ENCODE measurements at regions not wholly inside any gene's neighbourhood (a gene's known extent, or its start where the extent isn't known, plus 50 kb on each side); places are given as distances from the start of the nearest gene placed in this dataset.

DNA sequence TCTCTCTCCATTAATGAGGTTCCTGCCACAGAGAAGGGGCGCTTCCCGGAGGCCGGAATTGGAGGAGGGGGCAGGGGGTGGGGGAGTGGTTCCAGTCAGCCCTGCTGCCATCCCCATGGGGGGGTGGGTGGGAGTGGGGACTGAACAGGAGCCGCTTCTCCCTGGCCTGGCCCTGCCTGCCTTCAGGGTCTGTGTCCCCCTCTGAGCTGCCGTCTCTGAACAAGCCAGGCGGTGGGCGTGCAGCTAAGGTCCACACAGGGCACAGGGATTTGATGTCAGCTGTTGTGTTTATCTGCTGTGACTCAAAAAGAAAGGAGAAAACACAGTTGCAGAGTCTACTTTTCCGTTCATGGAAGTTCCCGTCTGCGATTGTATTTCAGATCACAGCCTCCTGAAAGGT, 141.5 kb upstream of the PCBD1 start:
- TF ChIP-seq, protein P1, sequence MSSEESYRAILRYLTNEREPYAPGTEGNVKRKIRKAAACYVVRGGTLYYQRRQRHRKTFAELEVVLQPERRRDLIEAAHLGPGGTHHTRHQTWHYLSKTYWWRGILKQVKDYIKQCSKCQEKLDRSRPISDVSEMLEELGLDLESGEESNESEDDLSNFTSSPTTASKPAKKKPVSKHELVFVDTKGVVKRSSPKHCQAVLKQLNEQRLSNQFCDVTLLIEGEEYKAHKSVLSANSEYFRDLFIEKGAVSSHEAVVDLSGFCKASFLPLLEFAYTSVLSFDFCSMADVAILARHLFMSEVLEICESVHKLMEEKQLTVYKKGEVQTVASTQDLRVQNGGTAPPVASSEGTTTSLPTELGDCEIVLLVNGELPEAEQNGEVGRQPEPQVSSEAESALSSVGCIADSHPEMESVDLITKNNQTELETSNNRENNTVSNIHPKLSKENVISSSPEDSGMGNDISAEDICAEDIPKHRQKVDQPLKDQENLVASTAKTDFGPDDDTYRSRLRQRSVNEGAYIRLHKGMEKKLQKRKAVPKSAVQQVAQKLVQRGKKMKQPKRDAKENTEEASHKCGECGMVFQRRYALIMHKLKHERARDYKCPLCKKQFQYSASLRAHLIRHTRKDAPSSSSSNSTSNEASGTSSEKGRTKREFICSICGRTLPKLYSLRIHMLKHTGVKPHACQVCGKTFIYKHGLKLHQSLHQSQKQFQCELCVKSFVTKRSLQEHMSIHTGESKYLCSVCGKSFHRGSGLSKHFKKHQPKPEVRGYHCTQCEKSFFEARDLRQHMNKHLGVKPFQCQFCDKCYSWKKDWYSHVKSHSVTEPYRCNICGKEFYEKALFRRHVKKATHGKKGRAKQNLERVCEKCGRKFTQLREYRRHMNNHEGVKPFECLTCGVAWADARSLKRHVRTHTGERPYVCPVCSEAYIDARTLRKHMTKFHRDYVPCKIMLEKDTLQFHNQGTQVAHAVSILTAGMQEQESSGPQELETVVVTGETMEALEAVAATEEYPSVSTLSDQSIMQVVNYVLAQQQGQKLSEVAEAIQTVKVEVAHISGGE (CRISPR knock-in tag; IDR thresholded peaks at IDR 0.05) = no peak
- TF ChIP-seq EGR1 (conservative IDR thresholded peaks at IDR 0.05) (no peak), SRF (CRISPR knock-in tag; IDR thresholded peaks at IDR 0.05) (no peak), FOXK2 (conservative IDR thresholded peaks at IDR 0.05 in 1 of 2, IDR thresholded peaks at IDR 0.05 in 1 of 2; ENCODE audit: low read depth in 2 of 2) (no peak), HNRNPK (IDR thresholded peaks at IDR 0.05; ENCODE audit: low read depth, low read length, poor library complexity, severe bottlenecking) (no peak)
- TF ChIP-seq, protein P2, sequence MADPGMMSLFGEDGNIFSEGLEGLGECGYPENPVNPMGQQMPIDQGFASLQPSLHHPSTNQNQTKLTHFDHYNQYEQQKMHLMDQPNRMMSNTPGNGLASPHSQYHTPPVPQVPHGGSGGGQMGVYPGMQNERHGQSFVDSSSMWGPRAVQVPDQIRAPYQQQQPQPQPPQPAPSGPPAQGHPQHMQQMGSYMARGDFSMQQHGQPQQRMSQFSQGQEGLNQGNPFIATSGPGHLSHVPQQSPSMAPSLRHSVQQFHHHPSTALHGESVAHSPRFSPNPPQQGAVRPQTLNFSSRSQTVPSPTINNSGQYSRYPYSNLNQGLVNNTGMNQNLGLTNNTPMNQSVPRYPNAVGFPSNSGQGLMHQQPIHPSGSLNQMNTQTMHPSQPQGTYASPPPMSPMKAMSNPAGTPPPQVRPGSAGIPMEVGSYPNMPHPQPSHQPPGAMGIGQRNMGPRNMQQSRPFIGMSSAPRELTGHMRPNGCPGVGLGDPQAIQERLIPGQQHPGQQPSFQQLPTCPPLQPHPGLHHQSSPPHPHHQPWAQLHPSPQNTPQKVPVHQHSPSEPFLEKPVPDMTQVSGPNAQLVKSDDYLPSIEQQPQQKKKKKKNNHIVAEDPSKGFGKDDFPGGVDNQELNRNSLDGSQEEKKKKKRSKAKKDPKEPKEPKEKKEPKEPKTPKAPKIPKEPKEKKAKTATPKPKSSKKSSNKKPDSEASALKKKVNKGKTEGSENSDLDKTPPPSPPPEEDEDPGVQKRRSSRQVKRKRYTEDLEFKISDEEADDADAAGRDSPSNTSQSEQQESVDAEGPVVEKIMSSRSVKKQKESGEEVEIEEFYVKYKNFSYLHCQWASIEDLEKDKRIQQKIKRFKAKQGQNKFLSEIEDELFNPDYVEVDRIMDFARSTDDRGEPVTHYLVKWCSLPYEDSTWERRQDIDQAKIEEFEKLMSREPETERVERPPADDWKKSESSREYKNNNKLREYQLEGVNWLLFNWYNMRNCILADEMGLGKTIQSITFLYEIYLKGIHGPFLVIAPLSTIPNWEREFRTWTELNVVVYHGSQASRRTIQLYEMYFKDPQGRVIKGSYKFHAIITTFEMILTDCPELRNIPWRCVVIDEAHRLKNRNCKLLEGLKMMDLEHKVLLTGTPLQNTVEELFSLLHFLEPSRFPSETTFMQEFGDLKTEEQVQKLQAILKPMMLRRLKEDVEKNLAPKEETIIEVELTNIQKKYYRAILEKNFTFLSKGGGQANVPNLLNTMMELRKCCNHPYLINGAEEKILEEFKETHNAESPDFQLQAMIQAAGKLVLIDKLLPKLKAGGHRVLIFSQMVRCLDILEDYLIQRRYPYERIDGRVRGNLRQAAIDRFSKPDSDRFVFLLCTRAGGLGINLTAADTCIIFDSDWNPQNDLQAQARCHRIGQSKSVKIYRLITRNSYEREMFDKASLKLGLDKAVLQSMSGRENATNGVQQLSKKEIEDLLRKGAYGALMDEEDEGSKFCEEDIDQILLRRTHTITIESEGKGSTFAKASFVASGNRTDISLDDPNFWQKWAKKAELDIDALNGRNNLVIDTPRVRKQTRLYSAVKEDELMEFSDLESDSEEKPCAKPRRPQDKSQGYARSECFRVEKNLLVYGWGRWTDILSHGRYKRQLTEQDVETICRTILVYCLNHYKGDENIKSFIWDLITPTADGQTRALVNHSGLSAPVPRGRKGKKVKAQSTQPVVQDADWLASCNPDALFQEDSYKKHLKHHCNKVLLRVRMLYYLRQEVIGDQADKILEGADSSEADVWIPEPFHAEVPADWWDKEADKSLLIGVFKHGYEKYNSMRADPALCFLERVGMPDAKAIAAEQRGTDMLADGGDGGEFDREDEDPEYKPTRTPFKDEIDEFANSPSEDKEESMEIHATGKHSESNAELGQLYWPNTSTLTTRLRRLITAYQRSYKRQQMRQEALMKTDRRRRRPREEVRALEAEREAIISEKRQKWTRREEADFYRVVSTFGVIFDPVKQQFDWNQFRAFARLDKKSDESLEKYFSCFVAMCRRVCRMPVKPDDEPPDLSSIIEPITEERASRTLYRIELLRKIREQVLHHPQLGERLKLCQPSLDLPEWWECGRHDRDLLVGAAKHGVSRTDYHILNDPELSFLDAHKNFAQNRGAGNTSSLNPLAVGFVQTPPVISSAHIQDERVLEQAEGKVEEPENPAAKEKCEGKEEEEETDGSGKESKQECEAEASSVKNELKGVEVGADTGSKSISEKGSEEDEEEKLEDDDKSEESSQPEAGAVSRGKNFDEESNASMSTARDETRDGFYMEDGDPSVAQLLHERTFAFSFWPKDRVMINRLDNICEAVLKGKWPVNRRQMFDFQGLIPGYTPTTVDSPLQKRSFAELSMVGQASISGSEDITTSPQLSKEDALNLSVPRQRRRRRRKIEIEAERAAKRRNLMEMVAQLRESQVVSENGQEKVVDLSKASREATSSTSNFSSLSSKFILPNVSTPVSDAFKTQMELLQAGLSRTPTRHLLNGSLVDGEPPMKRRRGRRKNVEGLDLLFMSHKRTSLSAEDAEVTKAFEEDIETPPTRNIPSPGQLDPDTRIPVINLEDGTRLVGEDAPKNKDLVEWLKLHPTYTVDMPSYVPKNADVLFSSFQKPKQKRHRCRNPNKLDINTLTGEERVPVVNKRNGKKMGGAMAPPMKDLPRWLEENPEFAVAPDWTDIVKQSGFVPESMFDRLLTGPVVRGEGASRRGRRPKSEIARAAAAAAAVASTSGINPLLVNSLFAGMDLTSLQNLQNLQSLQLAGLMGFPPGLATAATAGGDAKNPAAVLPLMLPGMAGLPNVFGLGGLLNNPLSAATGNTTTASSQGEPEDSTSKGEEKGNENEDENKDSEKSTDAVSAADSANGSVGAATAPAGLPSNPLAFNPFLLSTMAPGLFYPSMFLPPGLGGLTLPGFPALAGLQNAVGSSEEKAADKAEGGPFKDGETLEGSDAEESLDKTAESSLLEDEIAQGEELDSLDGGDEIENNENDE (IDR thresholded peaks at IDR 0.05; ENCODE audit: low read depth, low read length) = no peak

Measured in K562 (cell line).